Spleen (tissue), 11 donors: ENCODE measurements at regions not wholly inside any gene's neighbourhood (a gene's known extent, or its start where the extent isn't known, plus 50 kb on each side); places are given as distances from the start of the nearest gene placed in this dataset.

ENCODE experiments used
- DNase-seq: peaks from one replicate; pipeline ENCODE4 v3.0.0-alpha.2; 2020
- H3K27ac ChIP-seq, 8 donors: fragments of 200-600 bp; sonication (generic) in 7 of 8; 1 replicate in 4 of 8; 2 replicates in 4 of 8; pipeline versions ENCODE4 v1.5.0 to v1.8.0; 2016 to 2021; ENCODE audit warnings: inconsistent platforms in 4 of 8, mild to moderate bottlenecking in 4 of 8, moderate library complexity in 1 of 8
- H3K27me3 ChIP-seq, 7 donors: fragments of 200-600 bp; sonication (generic) in 6 of 7; replicated peaks in 1 of 7; 1 replicate in 4 of 7; 2 replicates in 3 of 7; pipeline versions ENCODE4 v1.5.0 to v1.8.0; 2016 to 2021; ENCODE audit warnings: inconsistent platforms in 3 of 7, mild to moderate bottlenecking in 1 of 7
- H3K36me3 ChIP-seq, 6 donors: fragments of 200-600 bp; sonication (generic) in 5 of 6; 1 replicate in 4 of 6; 2 replicates in 2 of 6; pipeline versions ENCODE4 v1.5.0 to v1.8.0; 2016 to 2021; ENCODE audit warnings: inconsistent platforms in 2 of 6
- H3K4me1 ChIP-seq, 6 donors: fragments of 200-600 bp; sonication (generic) in 5 of 6; 1 replicate in 3 of 6; 2 replicates in 3 of 6; pipeline versions ENCODE4 v1.5.0 to v1.8.0; 2016 to 2021; ENCODE audit warnings: inconsistent platforms in 3 of 6
- H3K4me3 ChIP-seq, 8 donors: fragments of 200-600 bp; sonication (generic) in 7 of 8; 1 replicate in 4 of 8; 2 replicates in 4 of 8; pipeline versions ENCODE4 v1.5.0 to v1.8.0; 2016 to 2021; ENCODE audit warnings: inconsistent platforms in 4 of 8, mild to moderate bottlenecking in 4 of 8, moderate library complexity in 2 of 8
- H3K9me3 ChIP-seq, 8 donors: fragments of 200-600 bp; sonication (generic) in 7 of 8; 1 replicate in 4 of 8; 2 replicates in 4 of 8; pipeline versions ENCODE4 v1.5.0 to v1.8.0; 2016 to 2021; ENCODE audit warnings: inconsistent platforms in 4 of 8
- POLR2A ChIP-seq, 3 donors: fragments of 450-650 bp; IDR thresholded peaks; one replicate each; pipeline ENCODE4 v1.5.1; 2017; ENCODE audit warnings: antibody characterized with exemption in 3 of 3, mild to moderate bottlenecking in 1 of 3
- POLR2AphosphoS5 ChIP-seq, 3 donors: sonication (generic); formaldehyde crosslinking; IDR thresholded peaks; one replicate each; pipeline ENCODE4 v1.5.1; 2017; ENCODE audit warnings: antibody characterized with exemption in 3 of 3
- WGBS, 5 donors: extraction: QIAGEN DNeasy Blood & Tissue Kit in 3 of 5; methylation state at CpG; one replicate each; pipeline versions ENCODE4 v1.1.5 to v1.1.7; 2013 to 2018; 5-methylcytosine and 5-hydroxymethylcytosine counted together
- intact Hi-C: fragments of 100-400 bp; cut with DNase I; formaldehyde crosslinking; loops from one replicate; pipeline ENCODE4 v1.15.0; 2023; ENCODE audit warnings: low total_unique reads
- TF ChIP-seq, protein P1 (sequence below), 11 experiments: fragments of 200-600 bp in 7 of 11; fragments of 450-650 bp in 4 of 11; sonication (generic) in 4 of 11; IDR thresholded peaks in 8 of 11; conservative IDR thresholded peaks in 3 of 11; 1 replicate in 7 of 11; 2 replicates in 4 of 11; pipeline versions ENCODE4 v1.4.0 to v1.8.0; 2016 to 2021; ENCODE audit warnings: antibody characterized with exemption in 11 of 11, inconsistent platforms in 4 of 11, mild to moderate bottlenecking in 1 of 11
- donor health status: healthy with polysubstance abuse.
- donor health status: DM: no; HTN: no; CAD: no; lungs with moderate emphysema.
- donor health status: DM: no; HTN: no; CAD: no.
- donor health status: Bipolar disorder and iron deficiency.
- donor health status: healthy.
- donor health status: DM: no; HTN: no; CAD: no.
- donor health status: DM: yes; HTN: yes; CAD: no.

DNA sequence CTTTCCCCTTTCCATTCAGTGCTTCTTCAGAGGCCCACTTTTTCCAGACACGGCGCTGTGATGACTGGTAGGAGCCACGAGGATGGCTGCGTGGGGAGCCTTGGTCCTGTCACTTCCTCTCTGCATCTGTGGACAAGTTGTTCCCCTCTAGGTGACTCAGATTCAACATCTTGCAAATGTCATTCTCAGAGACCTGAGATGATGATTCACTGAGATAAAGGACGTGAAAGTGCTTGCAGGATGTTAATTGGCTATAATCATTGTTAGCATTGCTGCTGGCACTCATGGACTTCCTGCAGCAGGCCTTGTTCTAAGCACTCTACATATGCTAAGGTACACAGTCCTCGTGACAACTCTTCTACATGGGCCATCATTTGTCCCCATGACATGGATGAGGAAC lies 489.8 kb upstream of the ZMIZ1 start:
- no peak for DNase-seq

DNA sequence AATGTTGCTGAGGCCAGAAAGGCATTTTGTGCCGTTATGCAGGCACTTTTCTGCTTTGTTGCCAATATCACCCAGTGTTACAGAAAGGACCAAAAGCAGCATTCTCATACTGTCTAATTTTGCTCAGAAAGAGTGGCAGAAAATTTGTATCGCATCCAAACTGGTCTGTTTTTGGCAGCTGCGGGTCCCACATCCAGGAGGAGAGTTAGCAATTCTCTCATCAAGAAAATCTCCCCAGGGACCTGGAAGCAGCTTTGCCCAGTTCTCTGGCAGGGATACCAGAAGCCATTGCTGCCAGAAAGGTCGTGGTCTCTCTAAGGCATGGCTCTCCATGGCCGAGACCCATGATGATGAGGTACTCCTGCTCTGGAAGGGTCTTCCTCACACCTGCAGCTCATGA lies 489.2 kb upstream of the ZMIZ1 start:
- intact Hi-C loops = no loop called here
- WGBS, 5 donors = 84 to 100% (median 91%) methylated on average over 4 to 5 of the region's 5 CpGs
- H3K27me3 ChIP-seq = peaks cover 0 to 3% (median 0%) of the 10 kb centered on the region in 7 donors
- no peak overlapping the region for H3K4me3 ChIP-seq
- no peaks in the 10 kb centered on the region for H3K9me3 ChIP-seq
- peaks cover 0 to 40% (median 16%) of the 10 kb centered on the region in 6 donors for H3K4me1 ChIP-seq
- DNase-seq = no peak
- peak overlapping the region in 2 of 8 donors; percentile 45 to 78 for H3K27ac ChIP-seq
- TF ChIP-seq, protein P1, sequence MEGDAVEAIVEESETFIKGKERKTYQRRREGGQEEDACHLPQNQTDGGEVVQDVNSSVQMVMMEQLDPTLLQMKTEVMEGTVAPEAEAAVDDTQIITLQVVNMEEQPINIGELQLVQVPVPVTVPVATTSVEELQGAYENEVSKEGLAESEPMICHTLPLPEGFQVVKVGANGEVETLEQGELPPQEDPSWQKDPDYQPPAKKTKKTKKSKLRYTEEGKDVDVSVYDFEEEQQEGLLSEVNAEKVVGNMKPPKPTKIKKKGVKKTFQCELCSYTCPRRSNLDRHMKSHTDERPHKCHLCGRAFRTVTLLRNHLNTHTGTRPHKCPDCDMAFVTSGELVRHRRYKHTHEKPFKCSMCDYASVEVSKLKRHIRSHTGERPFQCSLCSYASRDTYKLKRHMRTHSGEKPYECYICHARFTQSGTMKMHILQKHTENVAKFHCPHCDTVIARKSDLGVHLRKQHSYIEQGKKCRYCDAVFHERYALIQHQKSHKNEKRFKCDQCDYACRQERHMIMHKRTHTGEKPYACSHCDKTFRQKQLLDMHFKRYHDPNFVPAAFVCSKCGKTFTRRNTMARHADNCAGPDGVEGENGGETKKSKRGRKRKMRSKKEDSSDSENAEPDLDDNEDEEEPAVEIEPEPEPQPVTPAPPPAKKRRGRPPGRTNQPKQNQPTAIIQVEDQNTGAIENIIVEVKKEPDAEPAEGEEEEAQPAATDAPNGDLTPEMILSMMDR (IDR thresholded peaks at IDR 0.05 in 8 of 11, conservative IDR thresholded peaks at IDR 0.05 in 3 of 11) = no peak
- no peak for TF ChIP-seq POLR2AphosphoS5 (IDR thresholded peaks at IDR 0.05)
- TF ChIP-seq POLR2A (IDR thresholded peaks at IDR 0.05) = no peak
- H3K36me3 ChIP-seq = no peaks in the 10 kb centered on the region

More for the DNA sequence above, 489.8 kb upstream of the ZMIZ1 start:
- WGBS, 5 donors = 52 to 70% (median 55%) methylated on average over 6 of the region's 6 CpGs
- Histone ChIP-seq H3K27me3 (peaks cover 0 to 3% (median 0%) of the 10 kb centered on the region in 7 donors), H3K9me3 (no peaks in the 10 kb centered on the region), H3K36me3 (no peaks in the 10 kb centered on the region), H3K27ac (peak overlapping the region in 3 of 8 donors; percentile 33 to 78 (median 45)), H3K4me3 (no peak overlapping the region), H3K4me1 (peaks cover 0 to 40% (median 16%) of the 10 kb centered on the region in 6 donors)
- intact Hi-C loops = no loop called here
- TF ChIP-seq, protein P1 (IDR thresholded peaks at IDR 0.05 in 8 of 11, conservative IDR thresholded peaks at IDR 0.05 in 3 of 11) = no peak
- TF ChIP-seq POLR2AphosphoS5 (IDR thresholded peaks at IDR 0.05) (no peak), POLR2A (IDR thresholded peaks at IDR 0.05) (no peak)

DNA sequence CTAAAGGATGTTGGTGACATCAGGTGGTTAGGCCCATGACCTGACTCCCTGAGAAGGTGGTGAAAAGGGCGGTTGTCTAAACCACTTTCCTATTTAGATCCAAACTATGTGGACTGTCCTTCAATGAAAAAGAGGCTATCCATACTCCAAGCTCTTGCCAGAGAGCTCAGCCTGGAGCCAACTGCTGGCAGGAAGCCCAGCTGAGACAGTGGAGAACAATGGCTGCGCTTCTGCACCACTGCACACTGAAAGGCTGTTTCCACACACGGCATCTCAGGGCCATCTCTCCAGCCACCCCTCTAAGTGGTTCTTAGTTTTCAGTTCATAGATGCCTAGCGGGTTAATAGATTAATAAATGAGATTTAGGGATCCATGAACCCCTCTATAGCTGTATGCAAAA lies 488.8 kb upstream of the ZMIZ1 start:
- TF ChIP-seq POLR2AphosphoS5 (IDR thresholded peaks at IDR 0.05) = peak in 1 of 3 donors; percentile 25
- TF ChIP-seq, protein P1 (IDR thresholded peaks at IDR 0.05 in 8 of 11, conservative IDR thresholded peaks at IDR 0.05 in 3 of 11) = no peak
- intact Hi-C loops = no loop called here
- Histone ChIP-seq H3K27ac (peak overlapping the region in 1 of 8 donors; percentile 78), H3K36me3 (no peaks in the 10 kb centered on the region), H3K27me3 (peaks cover 0 to 3% (median 0%) of the 10 kb centered on the region in 7 donors), H3K9me3 (no peaks in the 10 kb centered on the region), H3K4me3 (no peak overlapping the region), H3K4me1 (peaks cover 0 to 40% (median 16%) of the 10 kb centered on the region in 6 donors)
- 65 to 78% (median 71%) methylated on average over 4 of the region's 4 CpGs for WGBS, 5 donors
- no peak for DNase-seq

DNA sequence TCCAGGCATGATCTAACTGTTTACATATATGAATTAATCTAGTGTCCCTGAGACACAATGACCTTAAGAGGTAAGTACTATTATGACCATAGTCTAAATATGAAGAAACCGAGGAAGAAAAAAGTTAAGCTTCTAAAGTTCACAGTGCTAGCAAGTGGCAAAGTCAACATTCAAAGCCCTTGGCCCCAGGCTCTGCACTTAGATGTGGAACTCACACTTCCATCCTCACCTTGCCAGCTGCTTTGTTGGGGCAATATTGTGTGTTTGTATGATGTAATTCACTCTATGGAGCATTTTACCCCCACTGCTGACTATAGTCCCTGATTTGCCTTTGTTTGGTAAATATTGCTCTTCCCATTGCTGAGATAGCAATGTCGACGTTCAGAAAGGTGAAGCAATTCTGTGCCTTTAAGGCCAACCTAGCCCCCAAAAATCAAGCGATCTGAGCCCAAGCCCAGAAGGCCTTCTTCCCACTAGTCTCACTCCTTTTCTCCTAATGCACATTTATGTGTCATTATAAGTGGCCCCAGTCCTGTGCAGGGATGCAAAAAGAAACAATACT lies 487.6 kb upstream of the ZMIZ1 start:
- WGBS, 5 donors = 85 to 95% (median 88%) methylated on average over 4 of the region's 4 CpGs
- Histone ChIP-seq H3K4me3 (no peak overlapping the region), H3K27me3 (peaks cover 0 to 3% (median 0%) of the 10 kb centered on the region in 7 donors), H3K27ac (no peak overlapping the region), H3K36me3 (no peaks in the 10 kb centered on the region), H3K9me3 (no peaks in the 10 kb centered on the region), H3K4me1 (peaks cover 0 to 30% (median 12%) of the 10 kb centered on the region in 6 donors)
- DNase-seq = no peak
- TF ChIP-seq POLR2AphosphoS5 (IDR thresholded peaks at IDR 0.05) (no peak), POLR2A (IDR thresholded peaks at IDR 0.05) (no peak)
- TF ChIP-seq, protein P1 (IDR thresholded peaks at IDR 0.05 in 8 of 11, conservative IDR thresholded peaks at IDR 0.05 in 3 of 11) = no peak
- intact Hi-C loops = no loop called here
